K562 (cell line): ENCODE measurements at regions not wholly inside any gene's neighbourhood (a gene's known extent, or its start where the extent isn't known, plus 50 kb on each side); places are given as distances from the start of the nearest gene placed in this dataset.

Experiments used
- C11orf30 ChIP-seq: fragments of 450-650 bp; IDR thresholded peaks from 2 replicates; pipeline ENCODE4 v1.6.1; 2016; ENCODE audit warnings: low read depth, mild to moderate bottlenecking
- CHAMP1 ChIP-seq: fragments of 450-650 bp; IDR thresholded peaks from 2 replicates; pipeline ENCODE4 v1.6.1; 2016; ENCODE audit warnings: mild to moderate bottlenecking
- HDAC2 ChIP-seq: fragments of 450-650 bp; IDR thresholded peaks from 2 replicates; pipeline ENCODE4 v1.6.1; 2016; ENCODE audit warnings: mild to moderate bottlenecking
- HOXB6 ChIP-seq: fragments of 250-450 bp; sonication (Bioruptor Pico); IDR thresholded peaks from 2 replicates; pipeline ENCODE4 v1.5.1; 2022; ENCODE audit warnings: mild to moderate bottlenecking, borderline replicate concordance
- MAFF ChIP-seq: IDR thresholded peaks from 2 replicates; pipeline ENCODE4 v1.6.1; 2012; ENCODE audit warnings: low read length, improper control_type of control experiment
- SIRT6 ChIP-seq: IDR thresholded peaks from one replicate; pipeline ENCODE4 v1.6.1; 2012; ENCODE audit warnings: low read depth, mild to moderate bottlenecking, control low read depth, inconsistent platforms, low read length, moderate library complexity
- ZNF143 ChIP-seq: sonication (generic); formaldehyde crosslinking; IDR thresholded peaks from 2 replicates; pipeline ENCODE4 v1.9.0; 2022; ENCODE audit warnings: mild to moderate bottlenecking, missing genetic modification reagents
- ZNF407 ChIP-seq: fragments of 450-650 bp; IDR thresholded peaks from 2 replicates; pipeline ENCODE4 v1.6.1; 2016; ENCODE audit warnings: low read depth
- ZNF583 ChIP-seq: fragments of 250-450 bp; sonication (Bioruptor Pico); IDR thresholded peaks from 2 replicates; pipeline ENCODE4 v1.4.0; 2020
- ZNF699 ChIP-seq: fragments of 250-450 bp; sonication (Bioruptor Pico); IDR thresholded peaks from 2 replicates; pipeline ENCODE4 v1.8.0; 2021; ENCODE audit warnings: mild to moderate bottlenecking, moderate library complexity; ENCODE audit not compliant: insufficient replicate concordance

- no peak for TF ChIP-seq ZNF407
- peak; percentile 37; the same call in 1 of the 2 replicates for TF ChIP-seq C11orf30
- TF ChIP-seq MAFF, result peak; percentile 29; the same call in 1 of the 2 replicates
- TF ChIP-seq HOXB6, result no peak
- no peak for TF ChIP-seq CHAMP1
- no peak for TF ChIP-seq HDAC2
- TF ChIP-seq ZNF583 (CRISPR knock-in tag), result no peak
- TF ChIP-seq ZNF699 (CRISPR knock-in tag), result no peak
- no peak for TF ChIP-seq ZNF143
- no peak for TF ChIP-seq SIRT6
Observed at GRCh38 chr9:73441223-73441622, 289.6 kb downstream of the ANXA1 start (continued).
